ENCODE measurements at regions not wholly inside any gene's neighbourhood (a gene's known extent, or its start where the extent isn't known, plus 50 kb on each side); places are given as distances from the start of the nearest gene placed in this dataset.

GRCh38 chr6:82030761-82031503, 216.6 kb downstream of the IBTK start:
- TF ChIP-seq TAF1 (IDR thresholded peaks at IDR 0.05; ENCODE audit: low read depth) (no peak), CREB1 (IDR thresholded peaks at IDR 0.05; ENCODE audit: low read depth) (no peak), MAX (IDR thresholded peaks at IDR 0.05) (no peak), FOXM1 (IDR thresholded peaks at IDR 0.05; ENCODE audit: borderline replicate concordance, low read depth) (no peak), USF1 (IDR thresholded peaks at IDR 0.05) (no peak), EP300 (IDR thresholded peaks at IDR 0.05; ENCODE audit: borderline replicate concordance) (no peak), EGR1 (IDR thresholded peaks at IDR 0.05) (no peak), TCF12 (IDR thresholded peaks at IDR 0.05; ENCODE audit: low read depth) (no peak), RAD21 (IDR thresholded peaks at IDR 0.05; ENCODE audit: low read depth) (no peak), YY1 (IDR thresholded peaks at IDR 0.05; ENCODE audit: low read depth) (no peak), REST (IDR thresholded peaks at IDR 0.05; ENCODE audit: low read depth) (no peak), TEAD4 (IDR thresholded peaks at IDR 0.05) (no peak), CEBPB (IDR thresholded peaks at IDR 0.05) (no peak), NFIC (IDR thresholded peaks at IDR 0.05) (no peak), ZBTB7A (IDR thresholded peaks at IDR 0.05; ENCODE audit: low read depth) (no peak)

- no peak for TF ChIP-seq EP300 (IDR thresholded peaks at IDR 0.05; ENCODE audit: borderline replicate concordance)
- TF ChIP-seq USF1 (IDR thresholded peaks at IDR 0.05) = no peak
- no peak for TF ChIP-seq TEAD4 (IDR thresholded peaks at IDR 0.05)
These were observed 217.2 kb downstream of the IBTK start for GRCh38 chr6:82030301-82030700.

- TF ChIP-seq CREB1 (IDR thresholded peaks at IDR 0.05; ENCODE audit: low read depth) = no peak
- no peak for TF ChIP-seq ZBTB7A (IDR thresholded peaks at IDR 0.05; ENCODE audit: low read depth)
- no peak for TF ChIP-seq RAD21 (IDR thresholded peaks at IDR 0.05; ENCODE audit: low read depth)
- no peak for TF ChIP-seq USF1 (IDR thresholded peaks at IDR 0.05)
- TF ChIP-seq NFIC (IDR thresholded peaks at IDR 0.05) = no peak
- TF ChIP-seq FOXM1 (IDR thresholded peaks at IDR 0.05; ENCODE audit: borderline replicate concordance, low read depth) = no peak
- no peak for TF ChIP-seq MAX (IDR thresholded peaks at IDR 0.05)
- no peak for TF ChIP-seq CEBPB (IDR thresholded peaks at IDR 0.05)
These were observed 222.3 kb downstream of the IBTK start for GRCh38 chr6:82025271-82025670.

- TF ChIP-seq FOXM1 (IDR thresholded peaks at IDR 0.05; ENCODE audit: borderline replicate concordance, low read depth) = no peak
- no peak for TF ChIP-seq REST (IDR thresholded peaks at IDR 0.05; ENCODE audit: low read depth)
- no peak for TF ChIP-seq TCF12 (IDR thresholded peaks at IDR 0.05; ENCODE audit: low read depth)
- TF ChIP-seq RAD21 (IDR thresholded peaks at IDR 0.05; ENCODE audit: low read depth) = no peak
- TF ChIP-seq TEAD4 (IDR thresholded peaks at IDR 0.05) = peak; percentile 55
These were observed 224.9 kb downstream of the IBTK start for GRCh38 chr6:82022614-82023129.

- TF ChIP-seq YY1 (IDR thresholded peaks at IDR 0.05; ENCODE audit: low read depth) (no peak), ZBTB7A (IDR thresholded peaks at IDR 0.05; ENCODE audit: low read depth) (no peak), CREB1 (IDR thresholded peaks at IDR 0.05; ENCODE audit: low read depth) (no peak), RAD21 (IDR thresholded peaks at IDR 0.05; ENCODE audit: low read depth) (no peak), TAF1 (IDR thresholded peaks at IDR 0.05; ENCODE audit: low read depth) (no peak)
These were observed 229.8 kb downstream of the IBTK start for GRCh38 chr6:82017773-82018172.

GRCh38 chr6:82017288-82017687, 230.3 kb downstream of the IBTK start:
- TF ChIP-seq EGR1 (IDR thresholded peaks at IDR 0.05) (no peak), TEAD4 (IDR thresholded peaks at IDR 0.05) (no peak), YY1 (IDR thresholded peaks at IDR 0.05; ENCODE audit: low read depth) (no peak), FOXM1 (IDR thresholded peaks at IDR 0.05; ENCODE audit: borderline replicate concordance, low read depth) (no peak), REST (IDR thresholded peaks at IDR 0.05; ENCODE audit: low read depth) (no peak), TCF12 (IDR thresholded peaks at IDR 0.05; ENCODE audit: low read depth) (no peak), RAD21 (IDR thresholded peaks at IDR 0.05; ENCODE audit: low read depth) (no peak), ZBTB7A (IDR thresholded peaks at IDR 0.05; ENCODE audit: low read depth) (no peak), CREB1 (IDR thresholded peaks at IDR 0.05; ENCODE audit: low read depth) (no peak), EP300 (IDR thresholded peaks at IDR 0.05; ENCODE audit: borderline replicate concordance) (no peak), NFIC (IDR thresholded peaks at IDR 0.05) (no peak), USF1 (IDR thresholded peaks at IDR 0.05) (no peak), MAX (IDR thresholded peaks at IDR 0.05) (no peak), TAF1 (IDR thresholded peaks at IDR 0.05; ENCODE audit: low read depth) (no peak)
